Calu3 (cell line): ENCODE measurements at regions not wholly inside any gene's neighbourhood (a gene's known extent, or its start where the extent isn't known, plus 50 kb on each side); places are given as distances from the start of the nearest gene placed in this dataset.

Source experiments
- BruUV-seq: library from RNA; stranded (reverse); fragments of 400-500 nt; replicated peaks from 2 replicates; lab custom pipeline; 2021; lab: Mats Ljungman, UMichigan
- CTCF ChIA-PET: fragments of 300-600 bp; sonication (Branson Sonifier 250); formaldehyde crosslinking; loops from one replicate; lab custom pipeline; 2022; ENCODE audit warnings: antibody characterized with exemption; lab: Charles Lee
- DNase-seq: peaks from one replicate; pipeline ENCODE4 v3.0.0; 2022
- H3K27ac Mint-ChIP-seq: one replicate; pipeline ENCODE4 v1.8.0; 2022; ENCODE audit warnings: mixed read lengths; ENCODE audit not compliant: unreplicated experiment
- H3K27me3 Mint-ChIP-seq: one replicate; pipeline ENCODE4 v1.8.0; 2022; ENCODE audit warnings: mixed read lengths; ENCODE audit not compliant: unreplicated experiment
- H3K36me3 Mint-ChIP-seq: one replicate; pipeline ENCODE4 v1.8.0; 2022; ENCODE audit warnings: mild to moderate bottlenecking, moderate library complexity, mixed read lengths; ENCODE audit not compliant: insufficient read depth, unreplicated experiment
- H3K4me1 Mint-ChIP-seq: one replicate; pipeline ENCODE4 v1.8.0; 2022; ENCODE audit warnings: mild to moderate bottlenecking, low read depth, mixed read lengths; ENCODE audit not compliant: unreplicated experiment
- H3K4me3 Mint-ChIP-seq: one replicate; pipeline ENCODE4 v1.8.0; 2022; ENCODE audit warnings: mild to moderate bottlenecking, low read depth, moderate library complexity, mixed read lengths; ENCODE audit not compliant: unreplicated experiment
- H3K9me3 Mint-ChIP-seq: one replicate; pipeline ENCODE4 v1.8.0; 2022; ENCODE audit warnings: low read depth, mixed read lengths; ENCODE audit not compliant: unreplicated experiment
- intact Hi-C: fragments of 100-400 bp; cut with micrococcal nuclease; formaldehyde crosslinking; loops from one replicate; pipeline ENCODE4 v1.10.0; 2022; ENCODE audit not compliant: unreplicated experiment
- TF ChIP-seq, protein P1 (sequence below): fragments of 200-600 bp; IDR thresholded peaks from one replicate; pipeline ENCODE4 v1.8.0; 2022; ENCODE audit warnings: antibody characterized with exemption; ENCODE audit not compliant: unreplicated experiment

DNA sequence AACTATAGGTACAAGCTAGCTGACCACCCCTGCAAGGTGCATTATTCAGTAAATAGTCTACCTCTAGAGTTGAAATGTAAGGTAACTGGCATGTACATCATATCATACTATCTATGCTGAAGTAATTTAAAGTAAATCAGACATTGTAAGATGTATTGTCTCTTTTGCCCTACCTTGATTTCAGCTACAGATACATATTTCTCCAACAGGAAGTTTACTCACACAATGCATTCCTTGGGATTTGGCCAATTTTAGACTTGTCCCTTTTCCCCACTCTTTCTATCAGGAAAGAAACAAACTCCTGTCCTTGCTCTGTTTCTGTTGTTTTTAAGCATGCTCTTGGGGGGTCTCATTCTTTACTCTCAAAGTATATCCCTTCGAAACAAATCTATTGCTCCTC is 58.5 kb upstream of the TSLP start:
- no peak overlapping the region for H3K4me3 Mint-ChIP-seq

DNA sequence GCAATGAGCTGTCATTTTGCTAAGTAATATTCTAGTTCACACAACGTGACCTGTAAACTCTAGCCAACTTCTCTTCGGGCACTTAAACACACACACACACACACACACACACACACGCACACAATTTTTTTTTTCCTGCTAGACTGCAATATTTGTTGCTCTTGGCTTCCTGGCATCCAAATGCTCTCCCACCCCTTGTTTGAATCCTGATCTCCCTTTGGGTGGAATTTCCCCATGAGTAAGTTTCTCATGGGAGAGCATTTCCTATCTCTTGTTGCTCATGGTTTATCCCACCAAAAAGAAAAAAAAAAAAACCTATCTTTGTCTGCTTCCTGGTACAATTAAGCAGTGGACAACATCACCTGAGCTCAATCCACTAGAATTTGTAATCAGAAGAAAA is 54.7 kb upstream of the TSLP start:
- no peaks in the 10 kb centered on the region for H3K9me3 Mint-ChIP-seq
- intact Hi-C loops = no loop called here
- no peak overlapping the region for H3K27ac Mint-ChIP-seq
- no peak overlapping the region for H3K4me3 Mint-ChIP-seq
- no peaks in the 10 kb centered on the region for H3K27me3 Mint-ChIP-seq
- no peaks in the 10 kb centered on the region for H3K36me3 Mint-ChIP-seq
- H3K4me1 Mint-ChIP-seq = peaks cover 9% of the 10 kb centered on the region
- TF ChIP-seq, protein P1, sequence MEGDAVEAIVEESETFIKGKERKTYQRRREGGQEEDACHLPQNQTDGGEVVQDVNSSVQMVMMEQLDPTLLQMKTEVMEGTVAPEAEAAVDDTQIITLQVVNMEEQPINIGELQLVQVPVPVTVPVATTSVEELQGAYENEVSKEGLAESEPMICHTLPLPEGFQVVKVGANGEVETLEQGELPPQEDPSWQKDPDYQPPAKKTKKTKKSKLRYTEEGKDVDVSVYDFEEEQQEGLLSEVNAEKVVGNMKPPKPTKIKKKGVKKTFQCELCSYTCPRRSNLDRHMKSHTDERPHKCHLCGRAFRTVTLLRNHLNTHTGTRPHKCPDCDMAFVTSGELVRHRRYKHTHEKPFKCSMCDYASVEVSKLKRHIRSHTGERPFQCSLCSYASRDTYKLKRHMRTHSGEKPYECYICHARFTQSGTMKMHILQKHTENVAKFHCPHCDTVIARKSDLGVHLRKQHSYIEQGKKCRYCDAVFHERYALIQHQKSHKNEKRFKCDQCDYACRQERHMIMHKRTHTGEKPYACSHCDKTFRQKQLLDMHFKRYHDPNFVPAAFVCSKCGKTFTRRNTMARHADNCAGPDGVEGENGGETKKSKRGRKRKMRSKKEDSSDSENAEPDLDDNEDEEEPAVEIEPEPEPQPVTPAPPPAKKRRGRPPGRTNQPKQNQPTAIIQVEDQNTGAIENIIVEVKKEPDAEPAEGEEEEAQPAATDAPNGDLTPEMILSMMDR = no peak
- DNase-seq = no peak
- CTCF ChIA-PET = no interaction called here
- no TSS peak for BruUV-seq

More for the DNA sequence above, 58.5 kb upstream of the TSLP start:
- intact Hi-C loops = no loop called here
- CTCF ChIA-PET = no interaction called here
- Mint-ChIP-seq H3K9me3 (no peaks in the 10 kb centered on the region), H3K4me1 (peaks cover 9% of the 10 kb centered on the region), H3K36me3 (no peaks in the 10 kb centered on the region), H3K27me3 (no peaks in the 10 kb centered on the region), H3K27ac (no peak overlapping the region)
- TF ChIP-seq, protein P1 = no peak
- no peak for DNase-seq
- no TSS peak for BruUV-seq

DNA sequence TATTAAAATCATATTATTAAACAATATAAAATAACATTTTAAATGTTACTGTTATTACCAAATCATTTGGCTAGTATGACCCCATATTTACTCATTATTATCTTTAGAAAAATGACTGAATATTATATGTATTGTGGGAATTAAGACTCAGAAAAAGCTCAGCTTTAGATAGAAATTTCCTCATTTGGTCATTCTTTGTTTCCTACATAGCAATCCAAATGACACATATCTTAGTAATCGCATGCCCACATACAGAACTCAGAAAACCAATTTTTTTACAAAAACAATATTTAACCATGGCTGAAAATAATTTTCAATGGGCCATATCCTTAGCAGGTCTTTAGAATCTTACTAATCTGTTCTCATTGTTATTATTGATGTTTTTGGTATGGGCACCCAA is 53.8 kb upstream of the TSLP start:
- intact Hi-C loops = no loop called here
- peaks cover 17% of the 10 kb centered on the region for H3K4me1 Mint-ChIP-seq
- CTCF ChIA-PET = no interaction called here
- DNase-seq = no peak
- H3K9me3 Mint-ChIP-seq = no peaks in the 10 kb centered on the region
- H3K27me3 Mint-ChIP-seq = no peaks in the 10 kb centered on the region
- no peaks in the 10 kb centered on the region for H3K36me3 Mint-ChIP-seq
- no peak overlapping the region for H3K27ac Mint-ChIP-seq
- no TSS peak for BruUV-seq
- no peak overlapping the region for H3K4me3 Mint-ChIP-seq
- TF ChIP-seq, protein P1 = no peak
